Hepatocyte (in vitro differentiated cells): ENCODE measurements at regions not wholly inside any gene's neighbourhood (a gene's known extent, or its start where the extent isn't known, plus 50 kb on each side); places are given as distances from the start of the nearest gene placed in this dataset.

ENCODE experiments used
- CTCF ChIP-seq: fragments of 200-600 bp; sonication (generic); IDR thresholded peaks from 2 replicates; pipeline ENCODE4 v1.5.1; 2016; ENCODE audit warnings: antibody characterized with exemption, mild to moderate bottlenecking; ENCODE audit not compliant: poor library complexity
- EZH2phosphoT487 ChIP-seq: fragments of 200-600 bp; sonication (generic); IDR thresholded peaks from one replicate; pipeline ENCODE4 v1.6.1; 2018; ENCODE audit warnings: antibody characterized with exemption, mild to moderate bottlenecking, low read depth, moderate library complexity; ENCODE audit not compliant: unreplicated experiment, severe bottlenecking

GRCh38 chr5:43947935-43948334, 345.0 kb downstream of the NNT start:
- no peak for TF ChIP-seq CTCF
- no peak for TF ChIP-seq EZH2phosphoT487
